ENCODE measurements at regions not wholly inside any gene's neighbourhood (a gene's known extent, or its start where the extent isn't known, plus 50 kb on each side); places are given as distances from the start of the nearest gene placed in this dataset.

GRCh38 chr3:177731644-177732268 is 534.5 kb upstream of the TBL1XR1 start:
- Histone ChIP-seq H3K27me3 (ENCODE audit: insufficient read depth, low read depth, low read length) (no peaks in the 10 kb centered on the region), H4K20me1 (ENCODE audit: insufficient read depth) (no peaks in the 10 kb centered on the region), H3K4me2 (ENCODE audit: low read length) (no peak overlapping the region), H3K79me2 (replicated peaks; ENCODE audit: insufficient read depth, low read length) (no peaks in the 10 kb centered on the region), H3K4me3 (ENCODE audit: low read length) (no peak overlapping the region), H3K9me2 (ENCODE audit: insufficient read depth, low read length) (no peaks in the 10 kb centered on the region), H2AFZ (ENCODE audit: low read depth, low read length) (no peak overlapping the region), H3K9me3 (ENCODE audit: low read length) (no peaks in the 10 kb centered on the region), H3K27ac (ENCODE audit: low read length) (no peak overlapping the region), H3K36me3 (ENCODE audit: insufficient read depth, low read length) (no peaks in the 10 kb centered on the region), H3K9ac (ENCODE audit: low read length) (no peak overlapping the region), H3F3A (ENCODE audit: insufficient read depth, low read length, poor library complexity, severe bottlenecking) (no peaks in the 10 kb centered on the region)
- TF ChIP-seq MXI1 (conservative IDR thresholded peaks at IDR 0.05; ENCODE audit: poor library complexity, severe bottlenecking) (no peak), POLR2AphosphoS5 (IDR thresholded peaks at IDR 0.05) (no peak), REST (IDR thresholded peaks at IDR 0.05; ENCODE audit: borderline replicate concordance) (no peak), EZH2 (IDR thresholded peaks at IDR 0.05; ENCODE audit: borderline replicate concordance, insufficient read depth, low read length, poor library complexity, severe bottlenecking) (no peak), CTCF (IDR thresholded peaks at IDR 0.05; ENCODE audit: poor library complexity, severe bottlenecking) (no peak), TAF1 (IDR thresholded peaks at IDR 0.05; ENCODE audit: low read depth) (no peak), EP300 (conservative IDR thresholded peaks at IDR 0.05; ENCODE audit: poor library complexity, severe bottlenecking) (no peak)

GRCh38 chr3:177733233-177733632 is 536.0 kb upstream of the TBL1XR1 start:
- Histone ChIP-seq H4K20me1 (ENCODE audit: insufficient read depth) (no peaks in the 10 kb centered on the region), H3K4me3 (ENCODE audit: low read length) (no peak overlapping the region), H3F3A (ENCODE audit: insufficient read depth, low read length, poor library complexity, severe bottlenecking) (no peaks in the 10 kb centered on the region), H3K4me2 (ENCODE audit: low read length) (no peak overlapping the region), H3K27me3 (ENCODE audit: insufficient read depth, low read depth, low read length) (no peaks in the 10 kb centered on the region), H3K36me3 (ENCODE audit: insufficient read depth, low read length) (no peaks in the 10 kb centered on the region), H3K9me2 (ENCODE audit: insufficient read depth, low read length) (no peaks in the 10 kb centered on the region), H3K9me3 (ENCODE audit: low read length) (no peaks in the 10 kb centered on the region), H3K9ac (ENCODE audit: low read length) (no peak overlapping the region), H3K79me2 (replicated peaks; ENCODE audit: insufficient read depth, low read length) (no peaks in the 10 kb centered on the region), H2AFZ (ENCODE audit: low read depth, low read length) (no peak overlapping the region), H3K27ac (ENCODE audit: low read length) (no peak overlapping the region)
- TF ChIP-seq RAD21 (conservative IDR thresholded peaks at IDR 0.05), result no peak

- Histone ChIP-seq H3F3A (ENCODE audit: insufficient read depth, low read length, poor library complexity, severe bottlenecking) (no peaks in the 10 kb centered on the region), H3K9ac (ENCODE audit: low read length) (no peak overlapping the region), H3K9me3 (ENCODE audit: low read length) (no peaks in the 10 kb centered on the region), H2AFZ (ENCODE audit: low read depth, low read length) (no peak overlapping the region), H3K36me3 (ENCODE audit: insufficient read depth, low read length) (no peaks in the 10 kb centered on the region), H3K4me2 (ENCODE audit: low read length) (no peak overlapping the region), H3K27me3 (ENCODE audit: insufficient read depth, low read depth, low read length) (no peaks in the 10 kb centered on the region), H3K79me2 (replicated peaks; ENCODE audit: insufficient read depth, low read length) (no peaks in the 10 kb centered on the region), H3K4me3 (ENCODE audit: low read length) (no peak overlapping the region), H3K9me2 (ENCODE audit: insufficient read depth, low read length) (no peaks in the 10 kb centered on the region), H4K20me1 (ENCODE audit: insufficient read depth) (no peaks in the 10 kb centered on the region), H3K27ac (ENCODE audit: low read length) (no peak overlapping the region)
- no peak for TF ChIP-seq CTCF (IDR thresholded peaks at IDR 0.05; ENCODE audit: poor library complexity, severe bottlenecking)
- no peak for TF ChIP-seq EZH2 (IDR thresholded peaks at IDR 0.05; ENCODE audit: borderline replicate concordance, insufficient read depth, low read length, poor library complexity, severe bottlenecking)
- TF ChIP-seq MXI1 (conservative IDR thresholded peaks at IDR 0.05; ENCODE audit: poor library complexity, severe bottlenecking), result no peak
- no peak for TF ChIP-seq POLR2AphosphoS5 (IDR thresholded peaks at IDR 0.05)
- TF ChIP-seq TAF1 (IDR thresholded peaks at IDR 0.05; ENCODE audit: low read depth), result no peak
Observed at GRCh38 chr3:177733936-177734335, 536.7 kb upstream of the TBL1XR1 start.

All from neural cell (in vitro differentiated cells).